ENCODE measurements at regions not wholly inside any gene's neighbourhood (a gene's known extent, or its start where the extent isn't known, plus 50 kb on each side); places are given as distances from the start of the nearest gene placed in this dataset.
A peak's percentile ranks its signal among the peaks of the same experiment; 100 is the strongest.
"Not testable (repeated sequence)": the region's sequence is repeated elsewhere in the genome, so short reads cannot be mapped to it uniquely, and the experiment has no call there.

- TF ChIP-seq, protein P1, sequence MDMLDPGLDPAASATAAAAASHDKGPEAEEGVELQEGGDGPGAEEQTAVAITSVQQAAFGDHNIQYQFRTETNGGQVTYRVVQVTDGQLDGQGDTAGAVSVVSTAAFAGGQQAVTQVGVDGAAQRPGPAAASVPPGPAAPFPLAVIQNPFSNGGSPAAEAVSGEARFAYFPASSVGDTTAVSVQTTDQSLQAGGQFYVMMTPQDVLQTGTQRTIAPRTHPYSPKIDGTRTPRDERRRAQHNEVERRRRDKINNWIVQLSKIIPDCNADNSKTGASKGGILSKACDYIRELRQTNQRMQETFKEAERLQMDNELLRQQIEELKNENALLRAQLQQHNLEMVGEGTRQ (IDR thresholded peaks at IDR 0.05) = no peak
Measured at GRCh38 chr22:16699326-16699725, 106.7 kb upstream of the CCT8L2 start (continued).

DNA sequence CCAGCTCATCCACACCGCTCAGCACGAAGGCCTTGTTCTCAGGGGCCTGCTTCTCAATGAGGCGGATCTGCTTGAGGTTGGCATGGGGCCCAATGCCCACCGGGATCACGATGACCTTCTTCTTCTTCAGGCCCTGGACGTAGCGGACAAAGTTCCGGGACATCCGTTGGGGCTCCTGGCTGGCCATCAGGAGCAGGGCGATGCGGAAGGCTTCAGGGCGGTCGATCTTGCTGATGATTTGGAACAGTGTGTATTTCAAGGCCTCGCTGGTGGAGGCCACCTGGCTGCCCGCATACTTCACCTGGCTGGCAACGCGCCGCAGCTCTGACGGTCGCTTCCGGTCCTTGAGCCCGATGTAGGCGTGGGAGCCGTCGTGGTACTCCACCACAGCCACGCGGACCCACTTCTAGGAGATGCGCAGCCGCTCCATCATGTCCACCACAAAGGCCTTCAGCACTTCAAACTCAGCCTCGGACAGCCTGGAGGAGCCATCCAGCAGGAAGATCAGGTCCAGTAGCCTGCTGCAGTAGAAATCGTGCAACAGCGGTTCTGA, 105.0 kb upstream of the CCT8L2 start:
- H3K4me3 ChIP-seq; H3K4me2 ChIP-seq; H3K27ac ChIP-seq; H3K9me3 ChIP-seq; ATAC-seq; DNase-seq (ENCODE audit: low read depth in 1 of 2, low spot score in 1 of 2); H3K4me1 ChIP-seq; POLR2A ChIA-PET; CTCF ChIA-PET; FAIRE-seq: not testable (repeated sequence)
- 71% methylated on average over 24 of the region's 32 CpGs for WGBS (ENCODE audit: missing lambda C conversion rate)

- H3K9me3 ChIP-seq; H3K4me2 ChIP-seq; FAIRE-seq; H3K4me1 ChIP-seq; ATAC-seq; H3K27ac ChIP-seq; CTCF ChIA-PET; DNase-seq (ENCODE audit: low read depth in 1 of 2, low spot score in 1 of 2); POLR2A ChIA-PET; H3K4me3 ChIP-seq: not testable (repeated sequence)
- 20% methylated on average over 1 of the region's 12 CpGs for WGBS (ENCODE audit: missing lambda C conversion rate)
Measured at GRCh38 chr22:16696900-16697299, 104.3 kb upstream of the CCT8L2 start.

GRCh38 chr22:16695261-16695660, 102.7 kb upstream of the CCT8L2 start:
- 0% methylated on average over 3 of the region's 7 CpGs for WGBS (ENCODE audit: missing lambda C conversion rate)

DNA sequence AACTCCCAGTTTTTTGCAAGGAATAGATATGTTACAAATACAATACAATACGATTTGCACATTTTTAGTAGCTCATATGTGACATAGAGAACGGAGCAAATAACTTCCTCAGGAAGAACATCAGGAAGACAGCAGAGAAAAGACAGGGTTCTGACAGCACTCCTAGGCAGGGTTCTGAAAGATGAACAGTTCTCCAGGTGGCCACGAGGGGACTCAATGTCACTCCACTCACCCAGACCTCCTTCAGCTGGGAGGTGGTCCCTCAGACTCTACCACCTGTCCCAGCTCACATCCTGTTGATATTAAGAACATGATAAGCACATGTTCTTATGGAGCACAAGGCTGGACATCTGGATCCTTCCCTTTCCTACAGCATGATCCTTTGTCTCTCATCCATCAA, 101.1 kb upstream of the CCT8L2 start:
- H3K9me3 ChIP-seq; H3K4me1 ChIP-seq; CTCF ChIA-PET; H3K4me3 ChIP-seq; POLR2A ChIA-PET; DNase-seq (ENCODE audit: low read depth in 1 of 2, low spot score in 1 of 2); H3K27ac ChIP-seq; H3K4me2 ChIP-seq; FAIRE-seq: not testable (repeated sequence)
- peak; percentile 47 to 70; a peak in 5 of 6 replicates for ATAC-seq
- WGBS (ENCODE audit: missing lambda C conversion rate) = 0% methylated on average over 3 of the region's 3 CpGs

More at GRCh38 chr22:16695261-16695660, 102.7 kb upstream of the CCT8L2 start:
- H3K4me1 ChIP-seq = no peaks in the 10 kb centered on the region
- ChIA-PET POLR2A (no interaction called here), CTCF (no interaction called here)
- no peak overlapping the region for H3K27ac ChIP-seq
- no peak for FAIRE-seq
- H3K4me3 ChIP-seq = no peak overlapping the region
- DNase-seq (ENCODE audit: low read depth in 1 of 2, low spot score in 1 of 2) = no peak
- H3K4me2 ChIP-seq = no peak overlapping the region
- TF ChIP-seq EP300 (IDR thresholded peaks at IDR 0.05) (no peak), MAZ (IDR thresholded peaks at IDR 0.05; ENCODE audit: borderline replicate concordance, low read depth, low read length) (no peak)
- ATAC-seq = no peak
- H3K9me3 ChIP-seq = no peaks in the 10 kb centered on the region

GRCh38 chr22:16689358-16689757, 96.7 kb upstream of the CCT8L2 start:
- H3K9me3 ChIP-seq; FAIRE-seq; POLR2A ChIA-PET; H3K4me2 ChIP-seq; H3K27ac ChIP-seq; ATAC-seq; H3K4me3 ChIP-seq; DNase-seq (ENCODE audit: low read depth in 1 of 2, low spot score in 1 of 2); CTCF ChIA-PET; H3K4me1 ChIP-seq: not testable (repeated sequence)
- 20% methylated on average over 1 of the region's 1 CpG for WGBS (ENCODE audit: missing lambda C conversion rate)

GRCh38 chr22:16681290-16681689, 88.7 kb upstream of the CCT8L2 start:
- H3K27ac ChIP-seq; H3K4me2 ChIP-seq; ATAC-seq; H3K4me3 ChIP-seq; H3K4me1 ChIP-seq; H3K9me3 ChIP-seq; CTCF ChIA-PET; DNase-seq (ENCODE audit: low read depth in 1 of 2, low spot score in 1 of 2); POLR2A ChIA-PET; FAIRE-seq: not testable (repeated sequence)
- 0% methylated on average over 1 of the region's 1 CpG for WGBS (ENCODE audit: missing lambda C conversion rate)

DNA sequence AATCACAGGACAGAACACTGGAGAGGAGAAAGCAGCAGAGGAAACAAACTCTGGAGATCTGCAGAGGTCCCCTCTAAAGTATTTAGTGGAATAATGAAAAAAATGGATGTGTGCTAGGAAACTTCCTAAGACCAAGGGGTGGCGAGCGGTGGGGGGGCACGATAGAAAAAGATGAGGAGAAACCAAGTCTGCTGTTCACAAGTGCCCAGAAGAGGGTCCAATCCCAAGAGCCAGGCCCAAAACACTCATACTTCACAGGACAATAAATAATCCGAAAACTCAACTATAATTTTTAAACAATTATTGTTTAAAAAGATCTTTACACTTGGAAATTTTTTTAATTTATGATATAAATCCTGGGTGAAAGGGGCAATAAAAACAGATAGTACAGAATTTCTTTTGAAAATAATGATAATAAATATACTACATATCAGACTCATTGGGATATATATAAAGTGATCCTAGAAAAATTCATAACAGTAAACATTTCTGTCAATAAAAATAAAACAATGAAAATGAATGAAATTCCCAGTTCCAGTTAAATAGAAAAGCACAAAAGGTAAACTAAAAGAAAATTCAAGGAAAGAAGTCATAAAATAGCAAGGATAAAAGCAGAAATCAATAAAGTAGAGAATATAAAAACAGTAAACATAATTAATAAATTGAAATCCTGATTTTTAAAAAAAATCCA, 87.7 kb upstream of the CCT8L2 start:
- WGBS (ENCODE audit: missing lambda C conversion rate) = 0% methylated on average over 4 of the region's 4 CpGs
- ATAC-seq; CTCF ChIA-PET; POLR2A ChIA-PET; H3K4me2 ChIP-seq; DNase-seq (ENCODE audit: low read depth in 1 of 2, low spot score in 1 of 2); H3K27ac ChIP-seq; FAIRE-seq; H3K4me1 ChIP-seq; H3K9me3 ChIP-seq; H3K4me3 ChIP-seq: not testable (repeated sequence)

DNA sequence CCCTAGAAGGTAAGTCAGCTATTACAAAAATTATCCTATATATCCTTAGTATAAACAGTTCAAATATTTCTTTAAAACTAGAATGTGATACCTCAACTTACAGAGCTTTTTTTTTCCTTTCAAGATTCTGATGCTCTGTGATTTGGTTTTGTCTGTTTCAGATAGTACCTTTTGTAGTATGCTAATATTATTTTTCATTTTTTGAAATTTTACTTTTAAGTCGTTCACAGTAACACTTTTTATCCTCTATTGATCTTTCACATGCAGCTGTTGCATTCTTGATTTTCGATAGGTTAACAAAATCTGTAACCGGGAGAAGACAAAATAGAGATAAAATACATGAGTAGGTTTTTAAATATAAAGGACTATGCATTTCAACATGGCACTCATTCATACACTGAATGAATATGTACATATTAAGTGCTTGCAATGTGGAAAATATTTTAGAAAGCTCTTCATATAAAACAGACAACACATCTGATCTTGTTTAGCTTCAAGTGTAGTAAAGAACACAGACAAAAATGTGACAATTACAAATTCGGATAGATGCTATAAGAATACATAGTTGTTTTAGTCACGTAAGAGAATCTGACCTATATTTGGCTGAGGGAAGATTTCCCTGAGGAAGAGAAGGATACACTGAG, 86.7 kb upstream of the CCT8L2 start:
- H3K4me3 ChIP-seq; FAIRE-seq; H3K4me1 ChIP-seq; DNase-seq (ENCODE audit: low read depth in 1 of 2, low spot score in 1 of 2); H3K9me3 ChIP-seq; CTCF ChIA-PET; H3K4me2 ChIP-seq; ATAC-seq; H3K27ac ChIP-seq; POLR2A ChIA-PET: not testable (repeated sequence)
- 3% methylated on average over 5 of the region's 5 CpGs for WGBS (ENCODE audit: missing lambda C conversion rate)

- WGBS (ENCODE audit: missing lambda C conversion rate) = 1% methylated on average over 5 of the region's 5 CpGs
- ATAC-seq; POLR2A ChIA-PET; DNase-seq (ENCODE audit: low read depth in 1 of 2, low spot score in 1 of 2); CTCF ChIA-PET; FAIRE-seq; H3K4me1 ChIP-seq; H3K27ac ChIP-seq; H3K4me3 ChIP-seq; H3K4me2 ChIP-seq; H3K9me3 ChIP-seq: not testable (repeated sequence)
Measured at GRCh38 chr22:16673433-16673832, 80.8 kb upstream of the CCT8L2 start.

DNA sequence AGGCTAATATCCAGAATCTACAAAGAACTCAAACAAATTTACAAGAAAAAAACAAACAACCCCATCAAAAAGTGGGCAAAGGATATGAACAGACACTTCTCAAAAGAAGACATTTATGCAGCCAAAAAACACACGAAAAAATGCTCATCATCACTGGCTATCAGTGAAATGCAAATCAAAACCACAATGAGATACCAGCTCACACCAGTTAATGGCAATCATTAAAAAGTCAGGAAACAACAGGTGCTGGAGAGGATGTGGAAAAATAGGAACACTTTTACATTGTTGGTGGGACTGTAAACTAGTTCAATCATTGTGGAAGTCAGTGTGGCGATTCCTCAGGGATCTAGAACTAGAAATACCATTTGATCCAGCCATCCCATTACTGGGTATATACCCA, 73.0 kb upstream of the CCT8L2 start:
- H3K4me2 ChIP-seq; ATAC-seq; H3K4me1 ChIP-seq; FAIRE-seq; H3K27ac ChIP-seq; POLR2A ChIA-PET; H3K4me3 ChIP-seq; H3K9me3 ChIP-seq; DNase-seq (ENCODE audit: low read depth in 1 of 2, low spot score in 1 of 2); CTCF ChIA-PET: not testable (repeated sequence)
- 0% methylated on average over 2 of the region's 2 CpGs for WGBS (ENCODE audit: missing lambda C conversion rate)

All from A549 (cell line).